ENCODE measurements at regions not wholly inside any gene's neighbourhood (a gene's known extent, or its start where the extent isn't known, plus 50 kb on each side); places are given as distances from the start of the nearest gene placed in this dataset.

DNA sequence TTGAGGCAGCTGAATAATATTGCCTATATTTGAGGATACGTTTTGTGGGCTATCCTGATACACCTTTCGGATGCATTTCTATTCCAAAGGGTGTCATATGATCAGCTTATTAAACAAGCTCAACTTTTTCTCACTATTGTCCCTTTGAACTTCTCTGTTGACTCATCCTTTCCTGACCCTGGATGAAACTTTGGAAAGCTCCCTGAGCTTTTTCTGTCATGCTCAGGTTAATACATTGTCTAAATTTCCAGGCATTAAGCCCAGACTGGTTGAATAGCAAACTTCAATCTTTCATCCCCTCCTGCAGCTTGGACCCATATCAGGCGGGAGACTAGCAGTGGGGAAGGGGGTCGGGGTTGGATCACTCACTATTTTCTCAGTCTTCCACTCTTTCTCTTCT, 104.9 kb upstream of the PTPN3 start:
- TF ChIP-seq, protein P1, sequence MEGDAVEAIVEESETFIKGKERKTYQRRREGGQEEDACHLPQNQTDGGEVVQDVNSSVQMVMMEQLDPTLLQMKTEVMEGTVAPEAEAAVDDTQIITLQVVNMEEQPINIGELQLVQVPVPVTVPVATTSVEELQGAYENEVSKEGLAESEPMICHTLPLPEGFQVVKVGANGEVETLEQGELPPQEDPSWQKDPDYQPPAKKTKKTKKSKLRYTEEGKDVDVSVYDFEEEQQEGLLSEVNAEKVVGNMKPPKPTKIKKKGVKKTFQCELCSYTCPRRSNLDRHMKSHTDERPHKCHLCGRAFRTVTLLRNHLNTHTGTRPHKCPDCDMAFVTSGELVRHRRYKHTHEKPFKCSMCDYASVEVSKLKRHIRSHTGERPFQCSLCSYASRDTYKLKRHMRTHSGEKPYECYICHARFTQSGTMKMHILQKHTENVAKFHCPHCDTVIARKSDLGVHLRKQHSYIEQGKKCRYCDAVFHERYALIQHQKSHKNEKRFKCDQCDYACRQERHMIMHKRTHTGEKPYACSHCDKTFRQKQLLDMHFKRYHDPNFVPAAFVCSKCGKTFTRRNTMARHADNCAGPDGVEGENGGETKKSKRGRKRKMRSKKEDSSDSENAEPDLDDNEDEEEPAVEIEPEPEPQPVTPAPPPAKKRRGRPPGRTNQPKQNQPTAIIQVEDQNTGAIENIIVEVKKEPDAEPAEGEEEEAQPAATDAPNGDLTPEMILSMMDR (IDR thresholded peaks at IDR 0.05; ENCODE audit: insufficient read depth, low read depth, low read length, missing control alignments): no peak
- DNase-seq (ENCODE audit: low read depth): no peak
- no peak overlapping the region for H3K4me3 ChIP-seq (ENCODE audit: low read length)

DNA sequence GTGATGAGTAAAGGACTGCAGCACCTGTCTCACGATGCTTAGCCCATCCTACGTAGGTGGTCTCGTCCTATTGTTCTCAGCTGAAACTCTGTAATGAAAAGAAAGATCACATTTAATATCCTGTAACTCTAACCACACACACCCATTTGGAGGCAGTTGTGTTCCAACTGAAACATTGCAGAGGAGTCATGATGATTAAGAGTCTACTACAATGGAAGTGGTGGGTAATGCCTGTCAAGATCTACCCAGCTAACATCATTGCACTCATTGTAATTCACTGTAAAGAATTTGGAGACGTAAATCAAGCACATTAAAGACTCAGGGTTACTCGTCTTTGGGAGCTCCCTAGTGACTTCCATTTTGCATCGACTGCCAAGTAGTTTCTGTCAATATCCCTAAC, 106.0 kb upstream of the PTPN3 start:
- TF ChIP-seq, protein P1 (IDR thresholded peaks at IDR 0.05; ENCODE audit: insufficient read depth, low read depth, low read length, missing control alignments): no peak
- no peak overlapping the region for H3K4me3 ChIP-seq (ENCODE audit: low read length)
- peak; percentile 16 for DNase-seq (ENCODE audit: low read depth)

DNA sequence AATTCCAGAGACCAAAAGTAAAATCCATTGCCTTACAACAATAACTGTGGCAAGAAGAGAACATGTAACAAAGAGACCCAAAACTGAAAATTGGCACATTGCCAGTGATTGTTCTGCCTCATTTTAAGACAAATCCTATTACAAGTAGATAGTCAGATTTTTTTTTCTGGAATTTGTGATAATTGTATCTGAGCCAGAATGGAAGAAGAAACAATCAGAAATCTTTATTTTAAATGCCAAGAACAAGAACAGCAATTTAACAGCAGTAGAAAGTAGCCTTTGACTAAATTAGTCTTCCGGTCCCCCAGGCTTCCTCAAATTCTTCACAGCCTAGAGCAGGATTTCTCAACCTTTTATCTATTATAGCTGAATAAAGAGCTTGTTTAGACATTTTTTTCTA, 106.7 kb upstream of the PTPN3 start:
- H3K4me3 ChIP-seq (ENCODE audit: low read length): no peak overlapping the region
- DNase-seq (ENCODE audit: low read depth): no peak
- TF ChIP-seq, protein P1 (IDR thresholded peaks at IDR 0.05; ENCODE audit: insufficient read depth, low read depth, low read length, missing control alignments): no peak

DNA sequence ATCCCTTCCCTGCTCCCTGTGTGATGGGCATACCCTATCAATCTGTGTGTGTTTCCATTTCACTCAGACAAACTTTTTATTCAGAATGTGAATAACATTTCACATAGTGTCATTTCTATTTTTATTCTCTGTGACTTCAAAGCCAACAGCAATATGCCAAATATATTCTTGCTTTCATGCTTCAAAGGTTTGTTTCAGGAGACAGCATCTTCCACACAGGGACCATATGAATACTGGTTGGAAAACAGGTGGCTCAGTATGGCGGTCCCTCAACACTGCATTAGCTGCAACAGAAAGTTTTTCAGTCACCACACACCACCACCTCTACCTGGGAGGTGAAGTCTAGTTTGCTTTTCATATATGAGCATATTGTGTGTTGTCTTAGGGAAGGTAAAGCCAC, 111.0 kb upstream of the PTPN3 start:
- DNase-seq (ENCODE audit: low read depth): no peak
- TF ChIP-seq, protein P1 (IDR thresholded peaks at IDR 0.05; ENCODE audit: insufficient read depth, low read depth, low read length, missing control alignments): no peak
- H3K4me3 ChIP-seq (ENCODE audit: low read length): no peak overlapping the region

DNA sequence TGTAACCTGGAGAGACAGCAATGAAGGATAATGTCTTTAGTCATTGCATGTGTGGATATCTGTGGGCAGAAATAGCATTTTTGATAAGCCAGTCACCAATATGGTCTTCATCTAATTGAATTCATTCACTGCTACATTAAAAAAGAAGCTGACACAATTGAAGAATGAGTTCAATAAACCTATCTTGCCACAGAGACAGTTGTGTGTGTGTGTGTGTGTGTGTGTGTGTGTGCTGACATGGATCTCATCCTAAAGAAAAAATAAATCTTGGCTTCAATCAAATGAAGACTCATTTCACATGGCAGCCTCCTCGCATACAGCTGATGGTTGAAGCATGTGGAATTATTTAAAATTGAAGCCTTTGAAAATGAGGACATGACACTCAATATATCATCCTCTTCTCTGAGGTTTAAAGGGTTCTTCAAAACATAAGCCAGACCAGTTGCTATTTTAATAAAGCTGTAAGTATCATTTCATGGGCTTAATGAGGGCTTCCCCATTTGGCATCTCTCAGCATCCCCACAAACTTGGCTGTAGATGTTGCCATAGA, 118.5 kb upstream of the PTPN3 start:
- DNase-seq (ENCODE audit: low read depth): no peak
- TF ChIP-seq, protein P1 (IDR thresholded peaks at IDR 0.05; ENCODE audit: insufficient read depth, low read depth, low read length, missing control alignments): no peak
- H3K4me3 ChIP-seq (ENCODE audit: low read length): no peak overlapping the region

DNA sequence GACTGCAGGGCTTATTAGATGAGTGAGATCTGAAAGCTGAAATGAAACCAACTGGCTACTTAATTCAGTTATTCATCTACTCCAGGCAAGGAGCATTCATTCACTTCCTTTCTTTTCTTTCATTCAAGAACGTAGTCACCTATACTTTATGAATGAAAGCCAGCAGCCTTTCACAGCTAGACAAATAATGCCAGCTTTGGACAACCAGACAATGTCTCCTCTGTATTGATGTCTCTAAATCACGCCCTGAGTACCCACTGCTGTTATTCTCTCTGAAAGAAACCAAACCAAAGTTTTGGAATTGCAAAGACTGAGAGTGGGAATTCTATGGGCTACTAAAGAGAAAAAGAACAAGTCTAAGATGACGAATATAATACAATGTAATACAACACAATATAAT, 121.2 kb upstream of the PTPN3 start:
- no peak overlapping the region for H3K4me3 ChIP-seq (ENCODE audit: low read length)
- no peak for DNase-seq (ENCODE audit: low read depth)
- TF ChIP-seq, protein P1 (IDR thresholded peaks at IDR 0.05; ENCODE audit: insufficient read depth, low read depth, low read length, missing control alignments): no peak

DNA sequence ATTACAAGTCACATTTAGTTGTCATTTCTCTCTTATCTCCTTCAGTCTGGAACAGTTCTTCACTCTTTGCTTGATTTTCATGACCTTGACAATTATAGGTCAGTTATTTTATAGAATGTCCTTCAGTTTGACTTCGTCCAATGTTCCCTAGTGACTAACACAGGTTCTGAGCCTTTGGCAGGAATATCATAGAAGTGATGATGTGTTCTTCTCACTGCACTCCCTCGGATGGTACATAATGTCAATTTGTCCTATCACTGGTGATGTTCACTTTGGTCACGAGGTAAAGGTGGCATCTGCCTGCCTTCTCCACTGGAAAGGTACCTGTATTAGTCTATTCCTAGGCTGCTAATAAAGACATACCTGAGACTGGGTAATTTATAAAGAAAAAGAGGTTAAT, 126.0 kb upstream of the PTPN3 start:
- TF ChIP-seq, protein P1 (IDR thresholded peaks at IDR 0.05; ENCODE audit: insufficient read depth, low read depth, low read length, missing control alignments): no peak
- DNase-seq (ENCODE audit: low read depth): no peak
- H3K4me3 ChIP-seq (ENCODE audit: low read length): no peak overlapping the region

Measured in epithelial cell of esophagus (primary cell).